ENCODE measurements at regions not wholly inside any gene's neighbourhood (a gene's known extent, or its start where the extent isn't known, plus 50 kb on each side); places are given as distances from the start of the nearest gene placed in this dataset.

DNA sequence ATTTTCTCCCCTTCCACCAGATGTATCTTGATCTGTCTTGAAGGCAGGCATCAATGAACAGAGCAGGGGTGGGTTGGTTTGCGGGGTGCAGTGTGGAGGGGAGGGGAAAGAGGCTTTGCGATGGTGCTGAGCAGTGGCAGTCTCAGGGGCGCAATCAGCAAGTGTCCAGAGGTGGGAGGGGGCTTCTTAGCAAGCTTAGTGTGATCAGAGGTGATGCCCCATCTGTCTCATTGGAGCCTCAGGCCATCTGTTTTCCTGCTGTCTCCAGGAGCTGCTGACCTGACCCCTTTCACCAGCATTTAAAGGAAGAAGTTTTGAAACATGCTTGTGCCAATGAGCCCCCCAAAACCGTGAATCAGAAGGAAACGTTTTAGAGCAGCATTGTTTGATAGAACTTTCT lies 187.7 kb upstream of the LHX5 start:
- Mint-ChIP-seq H3K9me3 (ENCODE audit: unreplicated experiment) (no peaks in the 10 kb centered on the region), H3K27ac (ENCODE audit: unreplicated experiment) (no peak overlapping the region), H3K4me1 (ENCODE audit: unreplicated experiment) (no peaks in the 10 kb centered on the region), H3K4me3 (ENCODE audit: unreplicated experiment) (no peak overlapping the region), H3K27me3 (ENCODE audit: unreplicated experiment) (no peaks in the 10 kb centered on the region), H3K36me3 (ENCODE audit: low read depth, unreplicated experiment) (no peaks in the 10 kb centered on the region)
- DNase-seq (ENCODE audit: low spot score), result no peak
- TF ChIP-seq, protein P1, sequence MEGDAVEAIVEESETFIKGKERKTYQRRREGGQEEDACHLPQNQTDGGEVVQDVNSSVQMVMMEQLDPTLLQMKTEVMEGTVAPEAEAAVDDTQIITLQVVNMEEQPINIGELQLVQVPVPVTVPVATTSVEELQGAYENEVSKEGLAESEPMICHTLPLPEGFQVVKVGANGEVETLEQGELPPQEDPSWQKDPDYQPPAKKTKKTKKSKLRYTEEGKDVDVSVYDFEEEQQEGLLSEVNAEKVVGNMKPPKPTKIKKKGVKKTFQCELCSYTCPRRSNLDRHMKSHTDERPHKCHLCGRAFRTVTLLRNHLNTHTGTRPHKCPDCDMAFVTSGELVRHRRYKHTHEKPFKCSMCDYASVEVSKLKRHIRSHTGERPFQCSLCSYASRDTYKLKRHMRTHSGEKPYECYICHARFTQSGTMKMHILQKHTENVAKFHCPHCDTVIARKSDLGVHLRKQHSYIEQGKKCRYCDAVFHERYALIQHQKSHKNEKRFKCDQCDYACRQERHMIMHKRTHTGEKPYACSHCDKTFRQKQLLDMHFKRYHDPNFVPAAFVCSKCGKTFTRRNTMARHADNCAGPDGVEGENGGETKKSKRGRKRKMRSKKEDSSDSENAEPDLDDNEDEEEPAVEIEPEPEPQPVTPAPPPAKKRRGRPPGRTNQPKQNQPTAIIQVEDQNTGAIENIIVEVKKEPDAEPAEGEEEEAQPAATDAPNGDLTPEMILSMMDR (IDR thresholded peaks at IDR 0.05; ENCODE audit: unreplicated experiment), result no peak

DNA sequence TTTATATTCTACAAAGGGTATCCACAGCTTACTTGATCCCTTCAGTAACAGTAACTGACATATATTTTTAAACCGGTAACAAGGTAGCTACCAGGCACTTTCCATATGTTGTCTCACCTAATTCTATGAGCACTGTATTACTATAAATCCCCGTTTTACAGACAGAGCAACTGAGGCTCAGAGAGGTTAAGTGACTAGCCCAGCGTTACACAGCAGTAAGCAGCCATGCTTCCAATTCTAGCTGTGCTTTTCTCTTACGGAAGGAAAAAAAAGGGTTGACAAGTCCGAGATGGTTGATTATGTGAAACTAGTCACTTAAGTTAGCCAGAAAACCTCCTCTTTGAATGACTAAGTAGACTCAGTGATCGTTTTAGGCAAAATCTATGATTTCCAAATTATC lies 187.3 kb upstream of the LHX5 start:
- no peaks in the 10 kb centered on the region for H3K27me3 Mint-ChIP-seq (ENCODE audit: unreplicated experiment)

DNA sequence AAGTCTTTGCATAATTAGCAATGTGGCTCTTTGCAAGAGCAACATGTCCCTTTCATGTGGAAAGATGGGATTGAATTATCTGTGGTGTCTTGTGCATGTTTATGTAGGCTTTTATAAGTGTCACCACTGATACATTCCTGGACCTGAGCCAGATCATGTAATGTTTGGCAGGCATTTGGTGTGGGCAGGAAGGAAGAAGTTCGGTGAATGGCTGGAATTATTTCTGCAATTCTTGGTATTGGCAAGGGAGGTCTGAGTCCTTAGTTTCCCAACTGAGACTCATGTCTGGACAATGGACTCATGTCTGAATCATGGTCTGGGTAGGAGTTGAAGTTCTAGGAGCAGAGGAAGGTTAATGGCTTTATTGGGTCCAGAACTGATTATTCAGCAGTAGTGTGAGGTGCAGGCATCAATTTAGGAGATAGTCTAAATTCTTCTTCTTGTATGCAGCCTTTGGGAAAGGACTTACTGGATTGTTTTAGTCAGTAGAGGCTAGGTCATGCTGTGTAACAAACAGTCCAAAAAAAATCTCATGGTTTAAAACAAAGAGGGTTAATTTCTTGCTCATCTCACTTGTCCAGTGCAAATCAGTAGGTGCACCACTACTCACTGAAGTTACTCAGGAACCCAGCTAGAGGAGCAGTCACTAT lies 186.5 kb upstream of the LHX5 start:
- H3K9me3 Mint-ChIP-seq (ENCODE audit: unreplicated experiment), result no peaks in the 10 kb centered on the region
- H3K27ac Mint-ChIP-seq (ENCODE audit: unreplicated experiment), result no peak overlapping the region
- H3K27me3 Mint-ChIP-seq (ENCODE audit: unreplicated experiment), result no peaks in the 10 kb centered on the region
- TF ChIP-seq, protein P1 (IDR thresholded peaks at IDR 0.05; ENCODE audit: unreplicated experiment), result no peak
- H3K4me1 Mint-ChIP-seq (ENCODE audit: unreplicated experiment), result no peaks in the 10 kb centered on the region
- no peak for DNase-seq (ENCODE audit: low spot score)
- H3K36me3 Mint-ChIP-seq (ENCODE audit: low read depth, unreplicated experiment), result no peaks in the 10 kb centered on the region
- no peak overlapping the region for H3K4me3 Mint-ChIP-seq (ENCODE audit: unreplicated experiment)

More for the DNA sequence above, 187.3 kb upstream of the LHX5 start:
- TF ChIP-seq, protein P1 (IDR thresholded peaks at IDR 0.05; ENCODE audit: unreplicated experiment), result no peak
- Mint-ChIP-seq H3K36me3 (ENCODE audit: low read depth, unreplicated experiment) (no peaks in the 10 kb centered on the region), H3K4me1 (ENCODE audit: unreplicated experiment) (no peaks in the 10 kb centered on the region), H3K9me3 (ENCODE audit: unreplicated experiment) (no peaks in the 10 kb centered on the region), H3K27ac (ENCODE audit: unreplicated experiment) (no peak overlapping the region), H3K4me3 (ENCODE audit: unreplicated experiment) (no peak overlapping the region)
- no peak for DNase-seq (ENCODE audit: low spot score)

DNA sequence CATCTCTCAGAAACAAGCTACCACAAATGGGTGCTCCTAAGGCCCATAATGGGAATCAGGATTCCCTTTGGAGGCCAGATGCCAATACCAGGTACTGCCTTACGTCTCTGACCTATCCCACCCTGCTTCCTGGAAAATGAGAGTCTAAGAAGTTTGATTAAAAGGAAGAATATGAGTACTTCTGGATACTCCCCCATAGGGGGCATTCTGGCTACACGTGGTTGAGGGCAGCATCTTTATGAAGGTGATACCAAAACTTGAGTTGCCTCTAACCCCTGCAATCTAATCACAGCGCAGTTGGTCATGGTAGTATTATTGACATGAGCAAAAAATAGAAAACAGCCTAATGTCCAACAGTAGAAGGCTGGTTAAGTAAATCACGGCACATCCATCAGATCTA lies 184.2 kb upstream of the LHX5 start:
- no peaks in the 10 kb centered on the region for H3K9me3 Mint-ChIP-seq (ENCODE audit: unreplicated experiment)
- no peak overlapping the region for H3K27ac Mint-ChIP-seq (ENCODE audit: unreplicated experiment)
- TF ChIP-seq, protein P1 (IDR thresholded peaks at IDR 0.05; ENCODE audit: unreplicated experiment), result no peak
- no peak overlapping the region for H3K4me3 Mint-ChIP-seq (ENCODE audit: unreplicated experiment)
- no peaks in the 10 kb centered on the region for H3K36me3 Mint-ChIP-seq (ENCODE audit: low read depth, unreplicated experiment)
- no peaks in the 10 kb centered on the region for H3K27me3 Mint-ChIP-seq (ENCODE audit: unreplicated experiment)
- DNase-seq (ENCODE audit: low spot score), result no peak
- no peaks in the 10 kb centered on the region for H3K4me1 Mint-ChIP-seq (ENCODE audit: unreplicated experiment)

GRCh38 chr12:113655479-113655878 lies 183.8 kb upstream of the LHX5 start:
- Mint-ChIP-seq H3K4me1 (ENCODE audit: unreplicated experiment) (no peaks in the 10 kb centered on the region), H3K27me3 (ENCODE audit: unreplicated experiment) (no peaks in the 10 kb centered on the region), H3K27ac (ENCODE audit: unreplicated experiment) (no peak overlapping the region), H3K4me3 (ENCODE audit: unreplicated experiment) (no peak overlapping the region), H3K9me3 (ENCODE audit: unreplicated experiment) (no peaks in the 10 kb centered on the region), H3K36me3 (ENCODE audit: low read depth, unreplicated experiment) (no peaks in the 10 kb centered on the region)
- TF ChIP-seq, protein P1 (IDR thresholded peaks at IDR 0.05; ENCODE audit: unreplicated experiment), result no peak
- DNase-seq (ENCODE audit: low spot score), result no peak
